Motor neuron (in vitro differentiated cells): ENCODE measurements at regions not wholly inside any gene's neighbourhood (a gene's known extent, or its start where the extent isn't known, plus 50 kb on each side); places are given as distances from the start of the nearest gene placed in this dataset.

Experiments
- ATAC-seq, 8 experiments: fragments of 200-7000 bp; cut with Tn5 transposase; replicated peaks in 6 of 8; 2 replicates each; pipeline ENCODE4 v1.8.0; 2021; ENCODE audit warnings: mild to moderate bottlenecking in 8 of 8, moderate library complexity in 8 of 8
- H3K27ac ChIP-seq, 2 donors: fragments of 250-450 bp; sonication (Bioruptor Pico); 2 replicates each; pipeline ENCODE4 v1.9.0; 2021; ENCODE audit warnings: antibody characterized with exemption in 2 of 2, mild to moderate bottlenecking in 2 of 2, moderate library complexity in 1 of 2
- H3K4me1 ChIP-seq, 2 donors: fragments of 250-450 bp; sonication (Bioruptor Pico); replicated peaks in 1 of 2; 2 replicates each; pipeline ENCODE4 v1.6.1; 2021; ENCODE audit warnings: antibody characterized with exemption in 2 of 2, mild to moderate bottlenecking in 2 of 2, moderate library complexity in 1 of 2
- H3K4me3 ChIP-seq, 5 donors: fragments of 250-450 bp; sonication (Bioruptor Pico); 2 replicates each; pipeline ENCODE4 v1.9.0; 2021; ENCODE audit warnings: antibody characterized with exemption in 5 of 5, mild to moderate bottlenecking in 5 of 5, moderate library complexity in 4 of 5
- WGBS, 10 experiments: fragments of 450-650 bp; shearing (Covaris generic); methylation state at CpG; one replicate each; pipeline ENCODE4 v1.0.0; 2022; 5-methylcytosine and 5-hydroxymethylcytosine counted together
- in situ Hi-C, 9 experiments: fragments of 400-800 bp; cut with MboI; loops; one replicate each; pipeline ENCODE4 v1.15.0; 2021; ENCODE audit warnings: low sequenced_read_pairs in 9 of 9, low pct_unique_long_range_greater_than_20kb in 2 of 9; ENCODE audit not compliant: unreplicated experiment in 9 of 9

DNA sequence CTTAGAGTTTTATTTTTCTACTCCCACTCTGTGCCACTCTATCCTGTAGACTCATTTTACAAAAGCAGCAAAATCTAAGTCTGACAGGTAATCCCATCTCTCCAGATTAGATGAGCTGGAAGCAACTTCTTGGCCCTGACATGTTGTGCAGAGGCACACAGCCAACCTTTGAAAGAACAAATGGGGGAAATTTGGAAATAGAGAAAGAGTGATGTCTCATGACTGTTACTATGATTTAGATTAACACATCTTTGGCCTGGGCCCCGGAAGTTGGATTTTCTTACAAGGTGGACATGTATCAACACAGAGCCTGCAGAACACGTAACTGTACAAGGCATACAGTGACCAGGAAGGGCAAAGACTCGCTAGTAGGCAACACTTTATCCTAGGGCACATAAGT is 227.7 kb downstream of the MYLK4 start:
- no peak overlapping the region for H3K4me3 ChIP-seq
- ATAC-seq: no peak
- in situ Hi-C loops: no loop called here
- WGBS, 10 experiments: 0 to 81% (median 64%) methylated on average over 1 to 3 of the region's 3 CpGs; no CpG with 5 or more reads in 4 of the 10 experiments
- H3K4me1 ChIP-seq: no peaks in the 10 kb centered on the region
- H3K27ac ChIP-seq: no peak overlapping the region

- 21 to 100% (median 65%) methylated on average over 2 to 7 of the region's 7 CpGs; no CpG with 5 or more reads in 1 of the 10 experiments for WGBS, 10 experiments
- H3K4me3 ChIP-seq: no peak overlapping the region
- in situ Hi-C loops: no loop called here
- no peaks in the 10 kb centered on the region for H3K4me1 ChIP-seq
- H3K27ac ChIP-seq: no peak overlapping the region
- ATAC-seq: no peak
Measured at GRCh38 chr6:2522521-2522920, 228.2 kb downstream of the MYLK4 start.

GRCh38 chr6:2517855-2518473 is 232.8 kb downstream of the MYLK4 start:
- Histone ChIP-seq H3K4me3 (no peak overlapping the region), H3K27ac (no peak overlapping the region), H3K4me1 (peaks cover 0 to 2% of the 10 kb centered on the region in 2 donors)
- in situ Hi-C loops: no loop called here
- 5 to 89% (median 80%) methylated on average over 1 to 7 of the region's 7 CpGs; no CpG with 5 or more reads in 1 of the 10 experiments for WGBS, 10 experiments
- peak in 1 of 8 experiments; percentile 87 for ATAC-seq

- Histone ChIP-seq H3K4me3 (no peak overlapping the region), H3K27ac (no peak overlapping the region), H3K4me1 (peaks cover 0 to 2% of the 10 kb centered on the region in 2 donors)
- no peak for ATAC-seq
- in situ Hi-C loops: no loop called here
- WGBS, 10 experiments: 21 to 100% (median 79%) methylated on average over 1 to 3 of the region's 3 CpGs; no CpG with 5 or more reads in 4 of the 10 experiments
Measured at GRCh38 chr6:2517401-2517800, 233.3 kb downstream of the MYLK4 start.

DNA sequence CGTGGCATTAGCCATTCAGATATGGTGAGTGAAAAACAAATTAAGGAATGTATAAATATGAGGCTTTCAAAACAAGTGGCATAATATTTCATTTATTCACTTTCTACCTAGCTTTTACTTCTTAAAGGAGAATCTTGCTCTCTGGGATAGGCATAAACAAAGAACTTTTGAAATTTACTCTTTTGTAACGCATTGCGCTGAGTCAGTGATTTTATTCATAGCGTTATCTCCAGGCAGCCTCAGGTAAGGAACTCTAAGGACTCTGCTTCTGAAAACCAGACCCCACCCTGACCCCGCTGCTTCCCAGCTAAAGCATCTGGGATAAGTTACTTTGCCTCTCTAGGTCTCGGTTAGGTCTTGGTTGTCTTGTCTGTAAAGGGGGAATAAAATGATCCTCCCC is 234.7 kb downstream of the MYLK4 start:
- Histone ChIP-seq H3K27ac (no peak overlapping the region), H3K4me3 (no peak overlapping the region), H3K4me1 (peaks cover 0 to 2% of the 10 kb centered on the region in 2 donors)
- in situ Hi-C loops: no loop called here
- ATAC-seq: no peak
- 56 to 92% (median 85%) methylated on average over 1 to 6 of the region's 6 CpGs for WGBS, 10 experiments

DNA sequence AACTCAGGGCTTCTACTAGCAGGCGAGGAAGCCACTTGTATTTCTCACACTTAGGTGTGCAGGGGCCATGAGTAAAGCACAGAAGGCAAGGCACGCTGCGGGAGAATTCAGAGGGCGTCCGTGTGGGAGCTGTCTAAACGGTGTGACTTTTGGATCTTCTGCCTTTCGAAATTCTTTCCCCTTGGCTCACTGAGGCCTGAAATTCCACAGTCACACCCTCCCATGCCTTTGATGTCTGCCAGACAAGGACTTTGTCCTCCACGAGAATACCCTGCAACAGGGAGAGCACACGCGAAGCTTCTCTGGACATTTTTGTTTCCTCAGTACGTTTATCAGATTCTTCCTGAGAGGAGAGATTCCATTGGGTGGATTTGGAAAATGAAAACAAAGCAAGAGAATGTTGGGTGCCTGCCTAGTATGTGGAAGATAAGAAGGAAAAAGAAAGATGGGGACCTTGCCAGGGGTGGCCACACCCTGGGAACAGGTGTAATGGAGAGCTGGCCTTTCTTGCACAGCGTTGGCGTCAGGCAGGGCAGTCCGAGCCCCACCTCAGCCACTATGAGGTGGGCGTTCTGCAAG is 235.7 kb downstream of the MYLK4 start:
- H3K4me1 ChIP-seq: peaks cover 0 to 2% of the 10 kb centered on the region in 2 donors
- H3K27ac ChIP-seq: no peak overlapping the region
- in situ Hi-C loops: no loop called here
- no peak for ATAC-seq
- no peak overlapping the region for H3K4me3 ChIP-seq
- WGBS, 10 experiments: 17 to 90% (median 80%) methylated on average over 2 to 11 of the region's 15 CpGs; no CpG with 5 or more reads in 1 of the 10 experiments

GRCh38 chr6:2512802-2513201 is 237.9 kb downstream of the MYLK4 start:
- Histone ChIP-seq H3K27ac (no peak overlapping the region), H3K4me3 (no peak overlapping the region), H3K4me1 (peaks cover 0 to 2% of the 10 kb centered on the region in 2 donors)
- in situ Hi-C loops: no loop called here
- 0 to 78% (median 56%) methylated on average over 1 to 5 of the region's 5 CpGs for WGBS, 10 experiments
- peak in 3 of 8 experiments; percentile 72 to 90 (median 79) for ATAC-seq

- no peak overlapping the region for H3K4me3 ChIP-seq
- no peak overlapping the region for H3K27ac ChIP-seq
- WGBS, 10 experiments: 54 to 78% (median 76%) methylated on average over 3 to 12 of the region's 13 CpGs; no CpG with 5 or more reads in 6 of the 10 experiments
- ATAC-seq: no peak
- in situ Hi-C loops: no loop called here
- peaks cover 0 to 2% of the 10 kb centered on the region in 2 donors for H3K4me1 ChIP-seq
Measured at GRCh38 chr6:2510316-2510715, 240.4 kb downstream of the MYLK4 start.

GRCh38 chr6:2509711-2510110 is 241.0 kb downstream of the MYLK4 start:
- Histone ChIP-seq H3K4me3 (no peak overlapping the region), H3K4me1 (peaks cover 0 to 2% of the 10 kb centered on the region in 2 donors), H3K27ac (no peak overlapping the region)
- 28 to 100% (median 92%) methylated on average over 3 to 16 of the region's 16 CpGs; no CpG with 5 or more reads in 2 of the 10 experiments for WGBS, 10 experiments
- no peak for ATAC-seq
- in situ Hi-C loops: no loop called here

GRCh38 chr6:2508071-2508470 is 242.7 kb downstream of the MYLK4 start:
- in situ Hi-C loops: no loop called here
- Histone ChIP-seq H3K27ac (no peak overlapping the region), H3K4me1 (peaks cover 0 to under 1% of the 10 kb centered on the region in 2 donors), H3K4me3 (no peak overlapping the region)
- ATAC-seq: no peak
- WGBS, 10 experiments: 41 to 100% (median 73%) methylated on average over 1 to 3 of the region's 3 CpGs; no CpG with 5 or more reads in 2 of the 10 experiments

DNA sequence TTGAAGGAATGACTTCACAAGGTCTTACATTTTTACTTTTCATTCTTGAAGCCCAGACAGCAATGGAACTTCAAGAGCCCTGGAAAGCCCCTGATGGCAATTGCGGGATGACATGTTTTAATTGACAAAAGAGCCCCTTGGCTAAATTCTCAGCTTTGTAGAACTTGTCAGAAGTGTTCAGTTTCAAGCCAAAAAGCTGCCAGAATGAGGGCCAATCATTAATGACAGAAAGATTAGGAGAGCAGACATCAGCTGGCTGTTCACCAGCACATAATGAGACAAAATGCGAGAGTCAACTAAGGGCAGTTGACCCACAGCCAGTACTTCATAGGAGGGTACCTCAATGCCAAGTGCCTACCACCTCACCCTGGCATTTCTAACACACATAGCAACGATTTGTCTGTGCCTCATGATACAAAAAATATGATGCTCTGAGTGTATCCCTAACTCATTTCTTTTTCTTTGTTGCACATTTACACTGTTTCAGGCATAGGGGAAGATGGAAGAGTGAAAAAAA is 243.1 kb downstream of the MYLK4 start:
- 33 to 69% (median 60%) methylated on average over 1 to 3 of the region's 3 CpGs; no CpG with 5 or more reads in 4 of the 10 experiments for WGBS, 10 experiments
- Histone ChIP-seq H3K4me1 (no peaks in the 10 kb centered on the region), H3K27ac (no peak overlapping the region), H3K4me3 (no peak overlapping the region)
- in situ Hi-C loops: no loop called here
- no peak for ATAC-seq

GRCh38 chr6:2507016-2507415 is 243.7 kb downstream of the MYLK4 start:
- no peak overlapping the region for H3K4me3 ChIP-seq
- in situ Hi-C loops: no loop called here
- no peak overlapping the region for H3K27ac ChIP-seq
- ATAC-seq: no peak
- 50 to 100% (median 94%) methylated on average over 1 to 2 of the region's 2 CpGs; no CpG with 5 or more reads in 1 of the 10 experiments for WGBS, 10 experiments
- H3K4me1 ChIP-seq: no peaks in the 10 kb centered on the region

GRCh38 chr6:2505624-2506023 is 245.1 kb downstream of the MYLK4 start:
- Histone ChIP-seq H3K4me3 (no peak overlapping the region), H3K27ac (no peak overlapping the region), H3K4me1 (no peaks in the 10 kb centered on the region)
- no peak for ATAC-seq
- in situ Hi-C loops: no loop called here
- 0 to 100% (median 53%) methylated on average over 1 to 8 of the region's 9 CpGs; no CpG with 5 or more reads in 1 of the 10 experiments for WGBS, 10 experiments
